ENCODE measurements at regions not wholly inside any gene's neighbourhood (a gene's known extent, or its start where the extent isn't known, plus 50 kb on each side); places are given as distances from the start of the nearest gene placed in this dataset.
"Not testable (repeated sequence)": the region's sequence is repeated elsewhere in the genome, so short reads cannot be mapped to it uniquely, and the experiment has no call there.

DNA sequence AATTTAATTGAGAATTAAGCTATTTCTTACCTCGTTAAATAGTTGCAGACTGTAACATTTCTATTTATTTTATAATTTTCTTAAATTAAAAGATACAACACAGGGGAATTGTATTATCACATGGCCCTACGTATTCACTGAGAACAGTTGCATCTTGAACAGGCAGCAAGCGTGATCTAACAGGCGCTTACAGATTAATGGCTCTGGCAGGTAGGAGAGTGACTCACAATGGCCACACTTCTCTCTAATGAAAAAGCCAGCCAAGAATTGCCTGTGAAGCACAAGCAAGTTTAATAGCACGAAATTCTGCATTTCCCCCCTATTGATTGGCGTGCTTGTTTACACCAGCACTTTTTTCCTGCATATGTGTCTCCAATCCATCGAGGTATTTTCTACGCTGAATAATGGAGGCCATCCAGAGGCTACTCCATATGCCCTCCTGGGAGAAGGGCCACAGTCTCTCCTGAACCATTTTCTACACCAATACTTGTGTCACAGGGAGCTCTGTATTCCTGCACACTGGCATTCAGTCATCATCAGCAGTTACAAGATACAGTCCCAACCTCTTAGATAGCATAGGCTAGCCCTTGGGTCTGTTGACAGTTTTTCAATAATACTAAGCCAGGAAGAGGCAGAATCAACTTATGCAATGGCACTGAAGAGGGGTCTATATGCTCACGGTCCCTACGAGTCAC, 150.6 kb upstream of the PLD5 start:
- TF ChIP-seq CTCF (IDR thresholded peaks at IDR 0.05; ENCODE audit: insufficient read depth, low read depth, low read length, missing control alignments): no peak
- DNase-seq (ENCODE audit: low read depth): no peak
- no peak overlapping the region for H3K4me3 ChIP-seq (ENCODE audit: low read depth, low read length)

DNA sequence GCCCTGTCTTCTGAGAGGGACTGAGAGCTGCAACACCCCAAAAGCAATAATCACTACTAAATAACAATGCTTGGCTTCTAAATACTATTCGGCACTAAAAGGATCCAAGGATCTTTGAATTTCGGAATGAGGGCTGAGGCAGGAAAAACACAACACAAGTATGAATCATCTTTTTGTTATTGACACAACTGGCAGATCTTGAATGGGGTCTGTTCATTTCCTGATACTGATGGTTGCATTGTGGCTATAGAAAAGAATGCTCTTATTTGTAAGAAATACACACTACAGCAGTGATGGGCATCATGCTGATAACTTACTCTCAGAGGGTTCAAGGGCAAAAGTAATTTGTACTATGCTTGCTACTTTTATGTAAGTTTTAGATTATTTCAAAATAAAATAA, 149.2 kb upstream of the PLD5 start:
- DNase-seq (ENCODE audit: low read depth): no peak
- TF ChIP-seq CTCF (IDR thresholded peaks at IDR 0.05; ENCODE audit: insufficient read depth, low read depth, low read length, missing control alignments): no peak
- no peak overlapping the region for H3K4me3 ChIP-seq (ENCODE audit: low read depth, low read length)

- DNase-seq (ENCODE audit: low read depth); H3K4me3 ChIP-seq (ENCODE audit: low read depth, low read length): not testable (repeated sequence)
Observed at GRCh38 chr1:242673165-242673564, 148.7 kb upstream of the PLD5 start.

- no peak for DNase-seq (ENCODE audit: low read depth)
- no peak for TF ChIP-seq CTCF (IDR thresholded peaks at IDR 0.05; ENCODE audit: insufficient read depth, low read depth, low read length, missing control alignments)
- H3K4me3 ChIP-seq (ENCODE audit: low read depth, low read length): no peak overlapping the region
Observed at GRCh38 chr1:242670019-242670418, 145.5 kb upstream of the PLD5 start.

DNA sequence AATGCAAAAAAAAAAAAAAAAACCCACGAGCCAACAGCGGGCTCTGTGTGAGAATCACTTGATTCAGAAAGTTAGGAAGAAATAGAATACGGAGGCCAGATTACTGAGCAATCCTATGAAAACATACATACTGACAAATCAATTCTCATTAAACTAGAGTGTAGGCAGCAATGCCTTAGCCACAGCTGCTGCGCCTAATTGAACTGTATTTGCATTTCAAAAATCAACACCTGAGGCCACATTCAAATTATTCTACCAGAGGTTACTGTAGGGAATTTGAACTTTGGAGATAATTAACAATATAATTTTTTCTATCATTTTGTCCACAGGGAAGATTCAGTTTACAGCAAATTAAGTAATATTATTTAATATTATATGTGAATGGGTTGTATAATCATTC, 138.4 kb upstream of the PLD5 start:
- no peak for TF ChIP-seq CTCF (IDR thresholded peaks at IDR 0.05; ENCODE audit: insufficient read depth, low read depth, low read length, missing control alignments)
- no peak overlapping the region for H3K4me3 ChIP-seq (ENCODE audit: low read depth, low read length)
- DNase-seq (ENCODE audit: low read depth): no peak

DNA sequence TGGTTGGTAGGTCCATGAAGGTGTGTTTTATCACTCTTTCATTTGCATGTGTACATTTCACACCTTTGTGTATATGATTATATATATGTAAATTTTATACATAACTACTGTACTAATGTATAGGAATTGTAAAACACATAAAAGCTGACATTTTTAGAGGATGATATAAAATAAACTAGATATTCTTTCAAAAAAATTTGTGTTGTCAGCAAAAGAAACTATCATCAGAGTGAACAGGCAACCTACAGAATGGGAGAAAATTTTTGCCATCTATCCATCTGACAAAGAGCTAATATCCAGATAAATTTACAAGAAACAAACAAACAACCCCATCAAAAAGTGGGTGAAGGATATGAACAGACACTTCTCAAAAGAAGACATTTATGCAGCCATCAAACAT, 129.3 kb upstream of the PLD5 start:
- not testable (repeated sequence) for H3K4me3 ChIP-seq (ENCODE audit: low read depth, low read length); DNase-seq (ENCODE audit: low read depth)

DNA sequence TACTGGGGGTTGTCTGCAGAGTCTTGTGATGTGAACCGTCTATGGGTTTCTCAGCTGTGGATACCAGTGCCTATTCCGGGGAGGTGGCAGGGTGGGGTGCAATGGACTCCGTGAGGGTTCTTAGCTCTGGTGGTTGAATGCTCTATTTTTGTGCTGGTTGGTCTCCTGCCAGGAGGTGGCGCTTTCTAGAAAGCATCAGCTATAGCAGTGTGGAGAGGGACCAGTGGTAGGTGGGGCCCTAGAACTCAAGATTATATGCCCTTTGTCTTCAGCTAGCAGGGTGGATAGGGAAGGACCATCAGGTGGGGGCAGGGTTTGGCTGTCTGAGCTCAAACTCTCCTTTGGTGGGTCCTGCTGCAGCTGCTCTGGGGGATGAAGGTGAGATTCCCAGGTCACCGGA, 127.3 kb upstream of the PLD5 start:
- DNase-seq (ENCODE audit: low read depth): peak; percentile 29
- H3K4me3 ChIP-seq (ENCODE audit: low read depth, low read length): no peak overlapping the region
- TF ChIP-seq CTCF (IDR thresholded peaks at IDR 0.05; ENCODE audit: insufficient read depth, low read depth, low read length, missing control alignments): peak; percentile 43

- H3K4me3 ChIP-seq (ENCODE audit: low read depth, low read length): no peak overlapping the region
- DNase-seq (ENCODE audit: low read depth): no peak
- no peak for TF ChIP-seq CTCF (IDR thresholded peaks at IDR 0.05; ENCODE audit: insufficient read depth, low read depth, low read length, missing control alignments)
Observed at GRCh38 chr1:242641461-242641860, 117.0 kb upstream of the PLD5 start.

All from GM12865 (cell line).